IMR-90 (cell line): ENCODE measurements at regions not wholly inside any gene's neighbourhood (a gene's known extent, or its start where the extent isn't known, plus 50 kb on each side); places are given as distances from the start of the nearest gene placed in this dataset.

Experiments
- ATAC-seq: fragments of 200-7000 bp; cut with Tn5 transposase; 2 replicates; pipeline ENCODE4 v1.9.1; 2020; ENCODE audit warnings: low read depth, mild to moderate bottlenecking, moderate library complexity
- BruUV-seq: library from RNA; stranded (reverse); fragments of 400-500 nt; replicated peaks from 2 replicates; lab custom pipeline; 2021; lab: Mats Ljungman, UMichigan
- CTCF ChIA-PET: fragments of 300-600 bp; formaldehyde crosslinking; extraction: SDS; loops from one replicate; lab custom pipeline; 2021; ENCODE audit warnings: antibody characterized with exemption; lab: Yijun Ruan, JAX
- POLR2A ChIA-PET: fragments of 300-600 bp; sonication (Branson Sonifier 250); formaldehyde crosslinking; loops from one replicate; lab custom pipeline; 2022; ENCODE audit warnings: antibody characterized with exemption; ENCODE audit not compliant: unreplicated experiment; lab: Charles Lee
- DNase-seq: peaks from one replicate; pipeline ENCODE4 v3.0.0; 2013
- H2AFZ ChIP-seq: replicated peaks from 2 replicates; pipeline ENCODE3; 2013; ENCODE audit warnings: low read length, mild to moderate bottlenecking; ENCODE audit not compliant: poor library complexity
- H2AK5ac ChIP-seq: 2 replicates; pipeline ENCODE4 v1.6.1; 2013; ENCODE audit warnings: low read depth, low read length, inconsistent platforms
- H2AK9ac ChIP-seq: replicated peaks from 2 replicates; pipeline ENCODE3; 2013; ENCODE audit warnings: mild to moderate bottlenecking, low read depth, low read length, moderate library complexity; ENCODE audit not compliant: poor library complexity
- H2BK120ac ChIP-seq: 2 replicates; pipeline ENCODE4 v1.6.1; 2013; ENCODE audit warnings: low read depth, low read length, inconsistent platforms
- H2BK15ac ChIP-seq: 3 replicates; pipeline ENCODE4 v1.6.1; 2013; ENCODE audit warnings: low read depth, low read length, inconsistent platforms
- H2BK20ac ChIP-seq: 2 replicates; pipeline ENCODE4 v1.6.1; 2013; ENCODE audit warnings: low read depth, mild to moderate bottlenecking, inconsistent platforms, low read length, moderate library complexity
- H2BK5ac ChIP-seq: 2 replicates; pipeline ENCODE4 v1.6.1; 2013; ENCODE audit warnings: mild to moderate bottlenecking, low read depth, low read length, inconsistent platforms; ENCODE audit not compliant: poor library complexity, severe bottlenecking
- H3K14ac ChIP-seq: replicated peaks from 2 replicates; pipeline ENCODE4 v1.6.1; 2013; ENCODE audit warnings: low read depth, low read length, inconsistent platforms
- H3K18ac ChIP-seq: 2 replicates; pipeline ENCODE4 v1.6.1; 2013; ENCODE audit warnings: low read depth, low read length, control low read depth
- H3K23ac ChIP-seq: 2 replicates; pipeline ENCODE4 v1.6.1; 2013; ENCODE audit warnings: low read depth, low read length, inconsistent platforms
- H3K27ac ChIP-seq: 2 replicates; pipeline ENCODE4 v1.5.1; 2013; ENCODE audit warnings: mild to moderate bottlenecking, control low read depth, low read length; ENCODE audit not compliant: insufficient read depth
- H3K27me3 ChIP-seq: 2 replicates; pipeline ENCODE4 v1.6.1; 2013; ENCODE audit warnings: low read length; ENCODE audit not compliant: control insufficient read depth, insufficient read depth
- H3K36me3 ChIP-seq: 2 replicates; pipeline ENCODE4 v1.6.1; 2013; ENCODE audit warnings: low read length, mixed read lengths; ENCODE audit not compliant: control insufficient read depth, insufficient read depth
- H3K4ac ChIP-seq: 2 replicates; pipeline ENCODE4 v1.6.1; 2013; ENCODE audit warnings: low read depth, low read length, inconsistent platforms
- H3K4me1 ChIP-seq: 2 replicates; pipeline ENCODE4 v1.6.1; 2013; ENCODE audit warnings: low read length, mixed read lengths; ENCODE audit not compliant: control insufficient read depth, insufficient read depth
- H3K4me2 ChIP-seq: 2 replicates; pipeline ENCODE4 v1.6.1; 2013; ENCODE audit warnings: low read depth, mild to moderate bottlenecking, control low read depth, low read length, moderate library complexity
- H3K4me3 ChIP-seq: 2 replicates; pipeline ENCODE4 v1.5.1; 2013; ENCODE audit warnings: low read depth, mild to moderate bottlenecking, control low read depth, low read length, moderate library complexity; ENCODE audit not compliant: insufficient read depth
- H3K56ac ChIP-seq: 2 replicates; pipeline ENCODE4 v1.6.1; 2013; ENCODE audit warnings: low read length, inconsistent platforms; ENCODE audit not compliant: insufficient read depth; ENCODE audit errors: extremely low read depth
- H3K79me1 ChIP-seq, 2 experiments: 2 replicates each; pipeline ENCODE4 v1.6.1; 2013; ENCODE audit warnings: low read length in 2 of 2, inconsistent platforms in 1 of 2, low read depth in 1 of 2
- H3K9ac ChIP-seq: 2 replicates; pipeline ENCODE4 v1.6.1; 2013; ENCODE audit warnings: low read depth, low read length, control low read depth
- H3K9me1 ChIP-seq: 2 replicates; pipeline ENCODE4 v1.6.1; 2013; ENCODE audit warnings: low read length, inconsistent platforms; ENCODE audit not compliant: insufficient read depth
- H3K9me3 ChIP-seq: 2 replicates; pipeline ENCODE4 v1.6.1; 2013; ENCODE audit warnings: low read length; ENCODE audit not compliant: control insufficient read depth, insufficient read depth
- H4K20me1 ChIP-seq: 2 replicates; pipeline ENCODE4 v1.6.1; 2013; ENCODE audit warnings: low read length, inconsistent platforms; ENCODE audit not compliant: insufficient read depth
- H4K5ac ChIP-seq: 2 replicates; pipeline ENCODE4 v1.6.1; 2013; ENCODE audit warnings: mild to moderate bottlenecking, low read depth, low read length, control low read depth
- H4K8ac ChIP-seq, 2 experiments: 2 replicates each; pipeline ENCODE4 v1.6.1; 2013; ENCODE audit warnings: low read depth in 2 of 2, low read length in 2 of 2, control low read depth in 1 of 2, inconsistent platforms in 1 of 2
- H4K91ac ChIP-seq: 2 replicates; pipeline ENCODE4 v1.6.1; 2013; ENCODE audit warnings: low read depth, low read length, inconsistent platforms; ENCODE audit not compliant: insufficient read depth
- CEBPB ChIP-seq: IDR thresholded peaks from 2 replicates; pipeline ENCODE4 v1.6.1; 2012; ENCODE audit warnings: low read depth, low read length, improper control_type of control experiment
- CHD1 ChIP-seq: IDR thresholded peaks from 2 replicates; pipeline ENCODE4 v1.6.1; 2012; ENCODE audit warnings: low read depth, low read length, improper control_type of control experiment
- POLR2A ChIP-seq: IDR thresholded peaks from 2 replicates; pipeline ENCODE4 v1.6.1; 2012; ENCODE audit warnings: mild to moderate bottlenecking, low read depth, low read length
- RCOR1 ChIP-seq: IDR thresholded peaks from 2 replicates; pipeline ENCODE4 v1.6.1; 2012; ENCODE audit warnings: mild to moderate bottlenecking, low read length, improper control_type of control experiment; ENCODE audit not compliant: insufficient replicate concordance
- WGBS, 2 experiments: methylation state at CpG; one replicate each; pipeline versions ENCODE4 v1.1.5 to v1.1.7; 2013; ENCODE audit warnings: missing lambda C conversion rate in 2 of 2; ENCODE audit not compliant: insufficient read length in 1 of 2; ENCODE audit errors: extremely low coverage in 2 of 2; 5-methylcytosine and 5-hydroxymethylcytosine counted together
- dilution Hi-C: fragments of 300-500 bp; cut with HindIII; formaldehyde crosslinking; loops from one replicate; pipeline ENCODE4 v1.14.3; 2018; ENCODE audit warnings: low sequenced_read_pairs; ENCODE audit not compliant: unreplicated experiment
- in situ Hi-C: fragments of 300-500 bp; cut with MboI; formaldehyde crosslinking; loops from 3 replicates; pipeline ENCODE4 v1.14.3; 2019; ENCODE audit warnings: low sequenced_read_pairs, inconsistent platforms, mixed read lengths
- intact Hi-C: fragments of 100-400 bp; cut with micrococcal nuclease; formaldehyde crosslinking; loops from 2 replicates; pipeline ENCODE4 v1.10.0; 2022
- TF ChIP-seq, protein P1 (sequence below): conservative IDR thresholded peaks from 2 replicates; pipeline ENCODE4 v1.5.1; 2012; ENCODE audit warnings: mild to moderate bottlenecking, low read depth, low read length, improper control_type of control experiment
- TF ChIP-seq, protein P2 (sequence below): fragments of 150-350 bp; IDR thresholded peaks from 2 replicates; pipeline ENCODE4 v1.6.1; 2017; ENCODE audit warnings: mild to moderate bottlenecking, antibody characterized with exemption, low read length, low read depth

DNA sequence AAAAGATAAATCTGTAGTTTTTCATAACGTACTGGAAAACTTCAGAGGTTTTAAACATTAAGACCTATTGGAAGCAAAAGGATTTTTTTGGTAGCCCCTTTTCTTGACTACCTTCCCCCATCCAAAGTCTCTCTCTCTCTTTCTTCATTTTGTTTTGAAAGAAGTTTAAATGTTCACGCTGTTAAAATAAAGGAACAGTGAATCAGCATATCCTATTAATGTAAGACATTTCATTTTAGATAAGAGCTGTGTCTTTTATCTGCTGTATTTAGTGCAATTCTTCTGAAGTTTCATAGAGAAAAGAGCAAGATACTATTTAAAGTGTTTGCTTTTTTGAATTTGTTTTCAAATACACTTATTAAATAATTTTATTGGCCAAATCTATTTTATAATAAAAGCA is 205.5 kb upstream of the POU3F3 start:
- dilution Hi-C loops (no loop called here), intact Hi-C loops (no loop called here), in situ Hi-C loops (no loop called here)
- no peak overlapping the region for H3K56ac ChIP-seq
- H3K14ac ChIP-seq = no peak overlapping the region
- no peaks in the 10 kb centered on the region for H3K9me3 ChIP-seq
- no peak overlapping the region for H2BK5ac ChIP-seq
- no peak overlapping the region for H2AK9ac ChIP-seq
- ATAC-seq (no peak), DNase-seq (no peak)
- no peak overlapping the region for H3K18ac ChIP-seq
- no peak overlapping the region for H3K23ac ChIP-seq
- no peak overlapping the region for H3K4me2 ChIP-seq
- ChIA-PET POLR2A (no interaction called here), CTCF (no interaction called here)
- TF ChIP-seq CEBPB (no peak), RCOR1 (no peak), POLR2A (no peak), CHD1 (no peak)
- TF ChIP-seq, protein P1, sequence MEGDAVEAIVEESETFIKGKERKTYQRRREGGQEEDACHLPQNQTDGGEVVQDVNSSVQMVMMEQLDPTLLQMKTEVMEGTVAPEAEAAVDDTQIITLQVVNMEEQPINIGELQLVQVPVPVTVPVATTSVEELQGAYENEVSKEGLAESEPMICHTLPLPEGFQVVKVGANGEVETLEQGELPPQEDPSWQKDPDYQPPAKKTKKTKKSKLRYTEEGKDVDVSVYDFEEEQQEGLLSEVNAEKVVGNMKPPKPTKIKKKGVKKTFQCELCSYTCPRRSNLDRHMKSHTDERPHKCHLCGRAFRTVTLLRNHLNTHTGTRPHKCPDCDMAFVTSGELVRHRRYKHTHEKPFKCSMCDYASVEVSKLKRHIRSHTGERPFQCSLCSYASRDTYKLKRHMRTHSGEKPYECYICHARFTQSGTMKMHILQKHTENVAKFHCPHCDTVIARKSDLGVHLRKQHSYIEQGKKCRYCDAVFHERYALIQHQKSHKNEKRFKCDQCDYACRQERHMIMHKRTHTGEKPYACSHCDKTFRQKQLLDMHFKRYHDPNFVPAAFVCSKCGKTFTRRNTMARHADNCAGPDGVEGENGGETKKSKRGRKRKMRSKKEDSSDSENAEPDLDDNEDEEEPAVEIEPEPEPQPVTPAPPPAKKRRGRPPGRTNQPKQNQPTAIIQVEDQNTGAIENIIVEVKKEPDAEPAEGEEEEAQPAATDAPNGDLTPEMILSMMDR = no peak
- TF ChIP-seq, protein P2, sequence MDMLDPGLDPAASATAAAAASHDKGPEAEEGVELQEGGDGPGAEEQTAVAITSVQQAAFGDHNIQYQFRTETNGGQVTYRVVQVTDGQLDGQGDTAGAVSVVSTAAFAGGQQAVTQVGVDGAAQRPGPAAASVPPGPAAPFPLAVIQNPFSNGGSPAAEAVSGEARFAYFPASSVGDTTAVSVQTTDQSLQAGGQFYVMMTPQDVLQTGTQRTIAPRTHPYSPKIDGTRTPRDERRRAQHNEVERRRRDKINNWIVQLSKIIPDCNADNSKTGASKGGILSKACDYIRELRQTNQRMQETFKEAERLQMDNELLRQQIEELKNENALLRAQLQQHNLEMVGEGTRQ = no peak
- BruUV-seq = no TSS peak
- H3K27me3 ChIP-seq = no peaks in the 10 kb centered on the region
- H3K4me1 ChIP-seq = no peaks in the 10 kb centered on the region
- H2AFZ ChIP-seq = no peak overlapping the region
- H3K4ac ChIP-seq = no peak overlapping the region
- H2BK15ac ChIP-seq = no peak overlapping the region
- H2AK5ac ChIP-seq = no peak overlapping the region
- no peaks in the 10 kb centered on the region for H3K36me3 ChIP-seq
- no peak overlapping the region for H3K27ac ChIP-seq
- H3K79me1 ChIP-seq = no peaks in the 10 kb centered on the region
- no peak overlapping the region for H3K4me3 ChIP-seq
- H2BK20ac ChIP-seq = no peak overlapping the region
- no peak overlapping the region for H4K5ac ChIP-seq
- H2BK120ac ChIP-seq = no peak overlapping the region
- H3K9ac ChIP-seq = no peak overlapping the region
- H4K91ac ChIP-seq = no peak overlapping the region
- no CpG with 5 or more reads among the region's 2 CpGs for WGBS, 2 experiments
- H4K8ac ChIP-seq = no peak overlapping the region
- H4K20me1 ChIP-seq = no peaks in the 10 kb centered on the region
- no peaks in the 10 kb centered on the region for H3K9me1 ChIP-seq
